SK-N-MC (cell line): ENCODE measurements at regions not wholly inside any gene's neighbourhood (a gene's known extent, or its start where the extent isn't known, plus 50 kb on each side); places are given as distances from the start of the nearest gene placed in this dataset.

ENCODE experiments used
- EZH2 ChIP-seq: fragments of 200-600 bp; sonication (generic); IDR thresholded peaks from one replicate; pipeline ENCODE4 v1.6.1; 2017; ENCODE audit warnings: antibody characterized with exemption
- POLR2AphosphoS5 ChIP-seq: IDR thresholded peaks from 2 replicates; pipeline ENCODE4 v1.6.1; 2012; ENCODE audit warnings: mild to moderate bottlenecking, low read depth, low read length, borderline replicate concordance

- TF ChIP-seq EZH2: no peak
- no peak for TF ChIP-seq POLR2AphosphoS5
Measured at GRCh38 chr4:18698119-18698883, 676.7 kb upstream of the LCORL start.
